AG04449 (cell line): ENCODE measurements at regions not wholly inside any gene's neighbourhood (a gene's known extent, or its start where the extent isn't known, plus 50 kb on each side); places are given as distances from the start of the nearest gene placed in this dataset.
"Not testable (repeated sequence)": the region's sequence is repeated elsewhere in the genome, so short reads cannot be mapped to it uniquely, and the experiment has no call there.

Source experiments
- CTCF ChIA-PET: fragments of 350-600 bp; formaldehyde crosslinking; extraction: SDS; loops from one replicate; lab custom pipeline; 2021; ENCODE audit warnings: antibody characterized with exemption; lab: Yijun Ruan, JAX
- POLR2A ChIA-PET: fragments of 400-600, 350-600 bp; formaldehyde crosslinking; extraction: SDS; loops from one replicate; lab custom pipeline; 2020; ENCODE audit warnings: antibody characterized with exemption, inconsistent platforms; lab: Yijun Ruan, JAX
- DNase-seq: peaks from one replicate; pipeline ENCODE4 v3.0.0-alpha.2; 2010; ENCODE audit warnings: low read depth, low spot score
- H3K4me3 ChIP-seq: 2 replicates; pipeline ENCODE4 v1.5.1; 2011; ENCODE audit warnings: low read depth, mild to moderate bottlenecking, control low read depth, low read length
- CTCF ChIP-seq: IDR thresholded peaks from one replicate; pipeline ENCODE4 v1.5.1; 2011; ENCODE audit warnings: mild to moderate bottlenecking, moderate library complexity, low read length, control low read depth, inconsistent platforms; ENCODE audit not compliant: insufficient read depth; ENCODE audit errors: missing control alignments

GRCh38 chr1:117708323-117709248 lies 102.7 kb downstream of the TENT5C start:
- no peak overlapping the region for H3K4me3 ChIP-seq
- ChIA-PET CTCF (interaction anchor here (1.0 to 4.2 kb wide), 3 partner anchors 11 to 186 kb away, joined by 3 to 38 read pairs (median 7); no protein-coding TSS in a partner anchor), POLR2A (no interaction called here)
- TF ChIP-seq CTCF = no peak
- no peak for DNase-seq

- no peak for TF ChIP-seq CTCF
- CTCF ChIA-PET = interaction anchor here (1.0 to 4.2 kb wide), 4 partner anchors 12 to 185 kb away, joined by 3 to 38 read pairs (median 7); no protein-coding TSS in a partner anchor
- DNase-seq = no peak
- no peak overlapping the region for H3K4me3 ChIP-seq
- POLR2A ChIA-PET = no interaction called here
Observed at GRCh38 chr1:117709249-117709691, 103.4 kb downstream of the TENT5C start.

GRCh38 chr1:117710710-117711109 lies 104.9 kb downstream of the TENT5C start:
- DNase-seq = no peak
- no peak overlapping the region for H3K4me3 ChIP-seq
- CTCF ChIA-PET = interaction anchor here (1.1 to 4.2 kb wide), 8 partner anchors 10 to 184 kb away, joined by 3 to 38 read pairs (median 7); no protein-coding TSS in a partner anchor
- POLR2A ChIA-PET = no interaction called here
- TF ChIP-seq CTCF = peak; percentile 27

GRCh38 chr1:117712621-117713020 lies 106.8 kb downstream of the TENT5C start:
- POLR2A ChIA-PET = no interaction called here
- no peak overlapping the region for H3K4me3 ChIP-seq
- CTCF ChIA-PET = interaction anchor here (1.1 to 4.2 kb wide), 4 partner anchors 9 to 194 kb away, joined by 3 to 38 read pairs (median 9); no protein-coding TSS in a partner anchor
- no peak for TF ChIP-seq CTCF
- DNase-seq = no peak

- H3K4me3 ChIP-seq = no peak overlapping the region
- no peak for DNase-seq
- TF ChIP-seq CTCF = no peak
- ChIA-PET CTCF (interaction anchor here (1.3 kb wide), 1 partner anchor 180 kb away, joined by 6 read pairs; no protein-coding TSS in a partner anchor), POLR2A (no interaction called here)
Observed at GRCh38 chr1:117714546-117714945, 108.7 kb downstream of the TENT5C start.

- CTCF ChIA-PET = interaction anchor here (1.3 kb wide), 1 partner anchor 181 kb away, joined by 6 read pairs; no protein-coding TSS in a partner anchor
- POLR2A ChIA-PET, H3K4me3 ChIP-seq, DNase-seq: not testable (repeated sequence)
Observed at GRCh38 chr1:117716030-117716429, 110.2 kb downstream of the TENT5C start.

- DNase-seq, POLR2A ChIA-PET, H3K4me3 ChIP-seq, CTCF ChIA-PET: not testable (repeated sequence)
Observed at GRCh38 chr1:117717980-117718379, 112.1 kb downstream of the TENT5C start.

- POLR2A ChIA-PET, H3K4me3 ChIP-seq, DNase-seq: not testable (repeated sequence)
- CTCF ChIA-PET = interaction anchor here (0.9 kb wide), 1 partner anchor 35 kb away, joined by 3 read pairs; no protein-coding TSS in a partner anchor
Observed at GRCh38 chr1:117718596-117718995, 112.7 kb downstream of the TENT5C start.
